ENCODE measurements at regions not wholly inside any gene's neighbourhood (a gene's known extent, or its start where the extent isn't known, plus 50 kb on each side); places are given as distances from the start of the nearest gene placed in this dataset.
"Not testable (repeated sequence)": the region's sequence is repeated elsewhere in the genome, so short reads cannot be mapped to it uniquely, and the experiment has no call there.

GRCh38 chr2:220786216-220786615 is 785.9 kb downstream of the EPHA4 start:
- no peak for DNase-seq (ENCODE audit: low read depth in 6 of 9, low spot score in 9 of 9)
- no peak overlapping the region for H3K27ac ChIP-seq (ENCODE audit: low read depth in 1 of 2, low read length in 1 of 2)
- WGBS: 93% methylated on average over 5 of the region's 5 CpGs
- H3K4me3 ChIP-seq (ENCODE audit: low read length in 2 of 2): no peak overlapping the region
- H3K27me3 ChIP-seq (ENCODE audit: control insufficient read depth in 2 of 2, insufficient read depth in 1 of 2, low read length in 1 of 2): no peaks in the 10 kb centered on the region
- H3K9me3 ChIP-seq (ENCODE audit: control insufficient read depth in 2 of 2, insufficient read depth in 1 of 2, low read length in 1 of 2): no peaks in the 10 kb centered on the region
- H3K4me1 ChIP-seq (ENCODE audit: control insufficient read depth in 2 of 2, insufficient read depth in 2 of 2, low read length in 2 of 2): peaks cover 0 to 4% of the 10 kb centered on the region in 2 donors
- H3K36me3 ChIP-seq (ENCODE audit: control insufficient read depth in 2 of 2, insufficient read depth in 2 of 2, low read length in 1 of 2): no peaks in the 10 kb centered on the region

GRCh38 chr2:220787251-220787650 is 784.9 kb downstream of the EPHA4 start:
- H3K9me3 ChIP-seq (ENCODE audit: control insufficient read depth in 2 of 2, insufficient read depth in 1 of 2, low read length in 1 of 2): no peaks in the 10 kb centered on the region
- H3K36me3 ChIP-seq (ENCODE audit: control insufficient read depth in 2 of 2, insufficient read depth in 2 of 2, low read length in 1 of 2): no peaks in the 10 kb centered on the region
- DNase-seq (ENCODE audit: low read depth in 6 of 9, low spot score in 9 of 9): no peak
- no peak overlapping the region for H3K4me3 ChIP-seq (ENCODE audit: low read length in 2 of 2)
- no peaks in the 10 kb centered on the region for H3K27me3 ChIP-seq (ENCODE audit: control insufficient read depth in 2 of 2, insufficient read depth in 1 of 2, low read length in 1 of 2)
- peaks cover 0 to 4% of the 10 kb centered on the region in 2 donors for H3K4me1 ChIP-seq (ENCODE audit: control insufficient read depth in 2 of 2, insufficient read depth in 2 of 2, low read length in 2 of 2)
- no peak overlapping the region for H3K27ac ChIP-seq (ENCODE audit: low read depth in 1 of 2, low read length in 1 of 2)

- no peak overlapping the region for H3K27ac ChIP-seq (ENCODE audit: low read depth in 1 of 2, low read length in 1 of 2)
- DNase-seq (ENCODE audit: low read depth in 6 of 9, low spot score in 9 of 9): no peak
- 95% methylated on average over 1 of the region's 1 CpG for WGBS
- H3K27me3 ChIP-seq (ENCODE audit: control insufficient read depth in 2 of 2, insufficient read depth in 1 of 2, low read length in 1 of 2): no peaks in the 10 kb centered on the region
- H3K36me3 ChIP-seq (ENCODE audit: control insufficient read depth in 2 of 2, insufficient read depth in 2 of 2, low read length in 1 of 2): no peaks in the 10 kb centered on the region
- no peaks in the 10 kb centered on the region for H3K9me3 ChIP-seq (ENCODE audit: control insufficient read depth in 2 of 2, insufficient read depth in 1 of 2, low read length in 1 of 2)
- H3K4me1 ChIP-seq (ENCODE audit: control insufficient read depth in 2 of 2, insufficient read depth in 2 of 2, low read length in 2 of 2): no peaks in the 10 kb centered on the region
- H3K4me3 ChIP-seq (ENCODE audit: low read length in 2 of 2): no peak overlapping the region
Measured at GRCh38 chr2:220789961-220790360, 782.1 kb downstream of the EPHA4 start.

- 93% methylated on average over 3 of the region's 3 CpGs for WGBS
- no peaks in the 10 kb centered on the region for H3K9me3 ChIP-seq (ENCODE audit: control insufficient read depth in 2 of 2, insufficient read depth in 1 of 2, low read length in 1 of 2)
Measured at GRCh38 chr2:220795705-220796104, 776.4 kb downstream of the EPHA4 start.

GRCh38 chr2:220811115-220811514 is 761.0 kb downstream of the EPHA4 start:
- H3K9me3 ChIP-seq (ENCODE audit: control insufficient read depth in 2 of 2, insufficient read depth in 1 of 2, low read length in 1 of 2): no peaks in the 10 kb centered on the region
- H3K27me3 ChIP-seq (ENCODE audit: control insufficient read depth in 2 of 2, insufficient read depth in 1 of 2, low read length in 1 of 2): no peaks in the 10 kb centered on the region
- WGBS: 87% methylated on average over 1 of the region's 1 CpG
- no peaks in the 10 kb centered on the region for H3K36me3 ChIP-seq (ENCODE audit: control insufficient read depth in 2 of 2, insufficient read depth in 2 of 2, low read length in 1 of 2)
- H3K27ac ChIP-seq (ENCODE audit: low read depth in 1 of 2, low read length in 1 of 2): no peak overlapping the region
- no peak for DNase-seq (ENCODE audit: low read depth in 6 of 9, low spot score in 9 of 9)
- H3K4me1 ChIP-seq (ENCODE audit: control insufficient read depth in 2 of 2, insufficient read depth in 2 of 2, low read length in 2 of 2): no peaks in the 10 kb centered on the region
- no peak overlapping the region for H3K4me3 ChIP-seq (ENCODE audit: low read length in 2 of 2)

More at GRCh38 chr2:220795705-220796104, 776.4 kb downstream of the EPHA4 start:
- no peaks in the 10 kb centered on the region for H3K27me3 ChIP-seq (ENCODE audit: control insufficient read depth in 2 of 2, insufficient read depth in 1 of 2, low read length in 1 of 2)
- H3K4me1 ChIP-seq (ENCODE audit: control insufficient read depth in 2 of 2, insufficient read depth in 2 of 2, low read length in 2 of 2): no peaks in the 10 kb centered on the region
- H3K27ac ChIP-seq (ENCODE audit: low read depth in 1 of 2, low read length in 1 of 2): no peak overlapping the region
- no peak overlapping the region for H3K4me3 ChIP-seq (ENCODE audit: low read length in 2 of 2)
- DNase-seq (ENCODE audit: low read depth in 6 of 9, low spot score in 9 of 9): no peak
- H3K36me3 ChIP-seq (ENCODE audit: control insufficient read depth in 2 of 2, insufficient read depth in 2 of 2, low read length in 1 of 2): no peaks in the 10 kb centered on the region

- 12% methylated on average over 1 of the region's 1 CpG for WGBS
- H3K4me1 ChIP-seq (ENCODE audit: control insufficient read depth in 2 of 2, insufficient read depth in 2 of 2, low read length in 2 of 2): no peaks in the 10 kb centered on the region
- no peak overlapping the region for H3K4me3 ChIP-seq (ENCODE audit: low read length in 2 of 2)
- H3K27me3 ChIP-seq (ENCODE audit: control insufficient read depth in 2 of 2, insufficient read depth in 1 of 2, low read length in 1 of 2): no peaks in the 10 kb centered on the region
- H3K9me3 ChIP-seq (ENCODE audit: control insufficient read depth in 2 of 2, insufficient read depth in 1 of 2, low read length in 1 of 2): no peaks in the 10 kb centered on the region
- no peak for DNase-seq (ENCODE audit: low read depth in 6 of 9, low spot score in 9 of 9)
- H3K27ac ChIP-seq (ENCODE audit: low read depth in 1 of 2, low read length in 1 of 2): no peak overlapping the region
- H3K36me3 ChIP-seq (ENCODE audit: control insufficient read depth in 2 of 2, insufficient read depth in 2 of 2, low read length in 1 of 2): no peaks in the 10 kb centered on the region
Measured at GRCh38 chr2:220811952-220812570, 760.0 kb downstream of the EPHA4 start.

- DNase-seq (ENCODE audit: low read depth in 6 of 9, low spot score in 9 of 9): no peak
- WGBS: 65% methylated on average over 4 of the region's 4 CpGs
- Histone ChIP-seq H3K36me3 (ENCODE audit: control insufficient read depth in 2 of 2, insufficient read depth in 2 of 2, low read length in 1 of 2) (no peaks in the 10 kb centered on the region), H3K27ac (ENCODE audit: low read depth in 1 of 2, low read length in 1 of 2) (no peak overlapping the region), H3K4me3 (ENCODE audit: low read length in 2 of 2) (no peak overlapping the region), H3K4me1 (ENCODE audit: control insufficient read depth in 2 of 2, insufficient read depth in 2 of 2, low read length in 2 of 2) (no peaks in the 10 kb centered on the region), H3K9me3 (ENCODE audit: control insufficient read depth in 2 of 2, insufficient read depth in 1 of 2, low read length in 1 of 2) (no peaks in the 10 kb centered on the region), H3K27me3 (ENCODE audit: control insufficient read depth in 2 of 2, insufficient read depth in 1 of 2, low read length in 1 of 2) (no peaks in the 10 kb centered on the region)
Measured at GRCh38 chr2:220814441-220814840, 757.7 kb downstream of the EPHA4 start.

GRCh38 chr2:220815698-220816097 is 756.4 kb downstream of the EPHA4 start:
- no peak overlapping the region for H3K4me3 ChIP-seq (ENCODE audit: low read length in 2 of 2)
- H3K36me3 ChIP-seq (ENCODE audit: control insufficient read depth in 2 of 2, insufficient read depth in 2 of 2, low read length in 1 of 2): no peaks in the 10 kb centered on the region
- WGBS: 92% methylated on average over 2 of the region's 2 CpGs
- no peak overlapping the region for H3K27ac ChIP-seq (ENCODE audit: low read depth in 1 of 2, low read length in 1 of 2)
- H3K4me1 ChIP-seq (ENCODE audit: control insufficient read depth in 2 of 2, insufficient read depth in 2 of 2, low read length in 2 of 2): no peaks in the 10 kb centered on the region
- H3K27me3 ChIP-seq (ENCODE audit: control insufficient read depth in 2 of 2, insufficient read depth in 1 of 2, low read length in 1 of 2): no peaks in the 10 kb centered on the region
- H3K9me3 ChIP-seq (ENCODE audit: control insufficient read depth in 2 of 2, insufficient read depth in 1 of 2, low read length in 1 of 2): no peaks in the 10 kb centered on the region
- DNase-seq (ENCODE audit: low read depth in 6 of 9, low spot score in 9 of 9): no peak

GRCh38 chr2:220821683-220822082 is 750.4 kb downstream of the EPHA4 start:
- Histone ChIP-seq H3K4me1 (ENCODE audit: control insufficient read depth in 2 of 2, insufficient read depth in 2 of 2, low read length in 2 of 2) (no peaks in the 10 kb centered on the region), H3K4me3 (ENCODE audit: low read length in 2 of 2) (no peak overlapping the region), H3K9me3 (ENCODE audit: control insufficient read depth in 2 of 2, insufficient read depth in 1 of 2, low read length in 1 of 2) (no peaks in the 10 kb centered on the region), H3K27ac (ENCODE audit: low read depth in 1 of 2, low read length in 1 of 2) (no peak overlapping the region), H3K36me3 (ENCODE audit: control insufficient read depth in 2 of 2, insufficient read depth in 2 of 2, low read length in 1 of 2) (no peaks in the 10 kb centered on the region), H3K27me3 (ENCODE audit: control insufficient read depth in 2 of 2, insufficient read depth in 1 of 2, low read length in 1 of 2) (no peaks in the 10 kb centered on the region)
- DNase-seq (ENCODE audit: low read depth in 6 of 9, low spot score in 9 of 9): no peak
- WGBS: 98% methylated on average over 1 of the region's 1 CpG

- not testable (repeated sequence) for H3K27me3 ChIP-seq (ENCODE audit: control insufficient read depth in 2 of 2, insufficient read depth in 1 of 2, low read length in 1 of 2); H3K36me3 ChIP-seq (ENCODE audit: control insufficient read depth in 2 of 2, insufficient read depth in 2 of 2, low read length in 1 of 2); H3K4me1 ChIP-seq (ENCODE audit: control insufficient read depth in 2 of 2, insufficient read depth in 2 of 2, low read length in 2 of 2); H3K9me3 ChIP-seq (ENCODE audit: control insufficient read depth in 2 of 2, insufficient read depth in 1 of 2, low read length in 1 of 2); DNase-seq (ENCODE audit: low read depth in 6 of 9, low spot score in 9 of 9); H3K27ac ChIP-seq (ENCODE audit: low read depth in 1 of 2, low read length in 1 of 2); H3K4me3 ChIP-seq (ENCODE audit: low read length in 2 of 2)
Measured at GRCh38 chr2:220823590-220823989, 748.5 kb downstream of the EPHA4 start.
